ENCODE measurements at regions not wholly inside any gene's neighbourhood (a gene's known extent, or its start where the extent isn't known, plus 50 kb on each side); places are given as distances from the start of the nearest gene placed in this dataset.

GRCh38 chr9:23447166-23447565, 378.9 kb downstream of the ELAVL2 start:
- no peak for DNase-seq (ENCODE audit: low read depth, low spot score)
- Histone ChIP-seq H3K27me3 (ENCODE audit: control insufficient read depth, extremely low read depth, insufficient read depth, low read length) (no peaks in the 10 kb centered on the region), H3K9me3 (ENCODE audit: control insufficient read depth, low read depth, low read length) (no peaks in the 10 kb centered on the region), H2AFZ (ENCODE audit: control insufficient read depth, low read length) (no peak overlapping the region), H3K27ac (ENCODE audit: control insufficient read depth, insufficient read depth, low read length) (no peak overlapping the region), H3K4me3 (ENCODE audit: control insufficient read depth in 2 of 3, extremely low read depth in 1 of 3, insufficient read depth in 2 of 3, low read depth in 1 of 3, low read length in 3 of 3) (no peak overlapping the region), H3K9me1 (ENCODE audit: control insufficient read depth, extremely low read depth, insufficient read depth, low read length) (no peaks in the 10 kb centered on the region), H3K4me1 (ENCODE audit: control insufficient read depth, extremely low read depth, insufficient read depth, low read length) (no peaks in the 10 kb centered on the region), H3K79me2 (ENCODE audit: control insufficient read depth, insufficient read depth, low read length) (no peaks in the 10 kb centered on the region), H3K36me3 (ENCODE audit: control insufficient read depth in 2 of 2, extremely low read depth in 1 of 2, insufficient read depth in 2 of 2, low read length in 2 of 2) (no peaks in the 10 kb centered on the region), H3K4me2 (ENCODE audit: control insufficient read depth, extremely low read depth, insufficient read depth, low read depth, low read length) (no peak overlapping the region), H4K20me1 (ENCODE audit: control insufficient read depth, extremely low read depth, insufficient read depth, low read length) (no peaks in the 10 kb centered on the region), H3K9ac (ENCODE audit: control insufficient read depth, extremely low read depth, insufficient read depth, low read length) (no peak overlapping the region)
- no peak for FAIRE-seq
- TF ChIP-seq, protein P1, sequence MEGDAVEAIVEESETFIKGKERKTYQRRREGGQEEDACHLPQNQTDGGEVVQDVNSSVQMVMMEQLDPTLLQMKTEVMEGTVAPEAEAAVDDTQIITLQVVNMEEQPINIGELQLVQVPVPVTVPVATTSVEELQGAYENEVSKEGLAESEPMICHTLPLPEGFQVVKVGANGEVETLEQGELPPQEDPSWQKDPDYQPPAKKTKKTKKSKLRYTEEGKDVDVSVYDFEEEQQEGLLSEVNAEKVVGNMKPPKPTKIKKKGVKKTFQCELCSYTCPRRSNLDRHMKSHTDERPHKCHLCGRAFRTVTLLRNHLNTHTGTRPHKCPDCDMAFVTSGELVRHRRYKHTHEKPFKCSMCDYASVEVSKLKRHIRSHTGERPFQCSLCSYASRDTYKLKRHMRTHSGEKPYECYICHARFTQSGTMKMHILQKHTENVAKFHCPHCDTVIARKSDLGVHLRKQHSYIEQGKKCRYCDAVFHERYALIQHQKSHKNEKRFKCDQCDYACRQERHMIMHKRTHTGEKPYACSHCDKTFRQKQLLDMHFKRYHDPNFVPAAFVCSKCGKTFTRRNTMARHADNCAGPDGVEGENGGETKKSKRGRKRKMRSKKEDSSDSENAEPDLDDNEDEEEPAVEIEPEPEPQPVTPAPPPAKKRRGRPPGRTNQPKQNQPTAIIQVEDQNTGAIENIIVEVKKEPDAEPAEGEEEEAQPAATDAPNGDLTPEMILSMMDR (optimal IDR thresholded peaks at IDR 0.05 in 1 of 3, IDR thresholded peaks at IDR 0.05 in 1 of 3, conservative IDR thresholded peaks at IDR 0.05 in 1 of 3; ENCODE audit: extremely low read depth in 1 of 3, insufficient read depth in 2 of 3, low read length in 3 of 3) = no peak
- no peak for TF ChIP-seq EZH2 (IDR thresholded peaks at IDR 0.05; ENCODE audit: low read length)
- dilution Hi-C loops (cut with MboI; ENCODE audit: extremely low pct_ligation_motif_present, low sequenced_read_pairs) = no loop called here

GRCh38 chr9:23447944-23448343, 378.1 kb downstream of the ELAVL2 start:
- no peaks in the 10 kb centered on the region for H3K27me3 ChIP-seq (ENCODE audit: control insufficient read depth, extremely low read depth, insufficient read depth, low read length)
- no peak overlapping the region for H3K9ac ChIP-seq (ENCODE audit: control insufficient read depth, extremely low read depth, insufficient read depth, low read length)
- no peak for DNase-seq (ENCODE audit: low read depth, low spot score)
- FAIRE-seq = no peak
- H3K9me1 ChIP-seq (ENCODE audit: control insufficient read depth, extremely low read depth, insufficient read depth, low read length) = no peaks in the 10 kb centered on the region
- H4K20me1 ChIP-seq (ENCODE audit: control insufficient read depth, extremely low read depth, insufficient read depth, low read length) = no peaks in the 10 kb centered on the region
- TF ChIP-seq, protein P1 (optimal IDR thresholded peaks at IDR 0.05 in 1 of 3, IDR thresholded peaks at IDR 0.05 in 1 of 3, conservative IDR thresholded peaks at IDR 0.05 in 1 of 3; ENCODE audit: extremely low read depth in 1 of 3, insufficient read depth in 2 of 3, low read length in 3 of 3) = no peak
- TF ChIP-seq EZH2 (IDR thresholded peaks at IDR 0.05; ENCODE audit: low read length) = no peak
- no peaks in the 10 kb centered on the region for H3K36me3 ChIP-seq (ENCODE audit: control insufficient read depth in 2 of 2, extremely low read depth in 1 of 2, insufficient read depth in 2 of 2, low read length in 2 of 2)
- H3K79me2 ChIP-seq (ENCODE audit: control insufficient read depth, insufficient read depth, low read length) = no peaks in the 10 kb centered on the region
- no peak overlapping the region for H2AFZ ChIP-seq (ENCODE audit: control insufficient read depth, low read length)
- dilution Hi-C loops (cut with MboI; ENCODE audit: extremely low pct_ligation_motif_present, low sequenced_read_pairs) = no loop called here
- no peak overlapping the region for H3K27ac ChIP-seq (ENCODE audit: control insufficient read depth, insufficient read depth, low read length)
- H3K4me2 ChIP-seq (ENCODE audit: control insufficient read depth, extremely low read depth, insufficient read depth, low read depth, low read length) = no peak overlapping the region
- H3K4me1 ChIP-seq (ENCODE audit: control insufficient read depth, extremely low read depth, insufficient read depth, low read length) = no peaks in the 10 kb centered on the region
- no peaks in the 10 kb centered on the region for H3K9me3 ChIP-seq (ENCODE audit: control insufficient read depth, low read depth, low read length)
- H3K4me3 ChIP-seq (ENCODE audit: control insufficient read depth in 2 of 3, extremely low read depth in 1 of 3, insufficient read depth in 2 of 3, low read depth in 1 of 3, low read length in 3 of 3) = no peak overlapping the region
